SK-N-SH (cell line): ENCODE measurements at regions not wholly inside any gene's neighbourhood (a gene's known extent, or its start where the extent isn't known, plus 50 kb on each side); places are given as distances from the start of the nearest gene placed in this dataset.

Source experiments
- CTCF ChIP-seq: fragments of 200-600 bp; sonication (generic); IDR thresholded peaks from 2 replicates; pipeline ENCODE4 v1.6.1; 2017; ENCODE audit warnings: antibody characterized with exemption, mild to moderate bottlenecking, moderate library complexity
- REST ChIP-seq: IDR thresholded peaks from 2 replicates; pipeline ENCODE4 v1.6.1; 2012; ENCODE audit warnings: mild to moderate bottlenecking, low read depth, low read length, moderate library complexity

- TF ChIP-seq CTCF (no peak), REST (no peak)
Measured at GRCh38 chr16:54577651-54578128, 291.1 kb upstream of the IRX3 start.
